Small intestine (tissue), 7 donors: ENCODE measurements at regions not wholly inside any gene's neighbourhood (a gene's known extent, or its start where the extent isn't known, plus 50 kb on each side); places are given as distances from the start of the nearest gene placed in this dataset.

Experiments used
- DNase-seq, 2 donors: peaks; one replicate each; pipeline versions ENCODE4 v3.0.0 to v3.0.0-alpha.2; 2013
- FAIRE-seq: peaks from 2 replicates; lab custom pipeline; 2012; peaks lifted over from hg19 to GRCh38; lab: Jason Lieb, UNC
- H3K27ac ChIP-seq, 3 donors: one replicate each; pipeline ENCODE4 v1.5.1; 2013; ENCODE audit warnings: low read length in 2 of 3, mild to moderate bottlenecking in 2 of 3, control low read depth in 1 of 3, inconsistent platforms in 1 of 3, low read depth in 1 of 3, moderate library complexity in 1 of 3
- H3K27me3 ChIP-seq, 3 donors: one replicate each; pipeline ENCODE4 v1.6.1; 2013; ENCODE audit warnings: low read length in 3 of 3, inconsistent platforms in 1 of 3; ENCODE audit not compliant: control insufficient read depth in 3 of 3, insufficient read depth in 3 of 3
- H3K36me3 ChIP-seq, 3 donors: one replicate each; pipeline ENCODE4 v1.6.1; 2013; ENCODE audit warnings: low read length in 3 of 3, inconsistent platforms in 1 of 3, low read depth in 1 of 3, mild to moderate bottlenecking in 1 of 3, moderate library complexity in 1 of 3; ENCODE audit not compliant: control insufficient read depth in 3 of 3, insufficient read depth in 2 of 3
- H3K4me1 ChIP-seq, 3 donors: one replicate each; pipeline ENCODE4 v1.6.1; 2013; ENCODE audit warnings: low read length in 2 of 3, inconsistent platforms in 1 of 3, low read depth in 1 of 3, mild to moderate bottlenecking in 1 of 3, moderate library complexity in 1 of 3; ENCODE audit not compliant: control insufficient read depth in 3 of 3, insufficient read depth in 2 of 3
- H3K4me3 ChIP-seq, 3 donors: one replicate each; pipeline ENCODE4 v1.5.1; 2013; ENCODE audit warnings: low read length in 3 of 3, control low read depth in 1 of 3, inconsistent platforms in 1 of 3, low read depth in 1 of 3, mild to moderate bottlenecking in 1 of 3, moderate library complexity in 1 of 3
- H3K9me3 ChIP-seq, 2 donors: one replicate each; pipeline ENCODE4 v1.6.1; 2013; ENCODE audit warnings: low read depth in 1 of 2, low read length in 1 of 2; ENCODE audit not compliant: control insufficient read depth in 2 of 2, insufficient read depth in 1 of 2
- WGBS, 3 donors: extraction: QIAGEN DNeasy Blood & Tissue Kit; methylation state at CpG; one replicate each; pipeline ENCODE4 v1.1.7; 2013; 5-methylcytosine and 5-hydroxymethylcytosine counted together
- donor health status: healthy with polysubstance abuse.
- donor health status: control.
- donor health status: control.
- donor health status: Bipolar disorder and iron deficiency.
- donor health status: healthy.

GRCh38 chr14:49461529-49462401, 124.4 kb downstream of the RPS29 start:
- peak; percentile 87 for FAIRE-seq
- 4 to 9% (median 4%) methylated on average over 2 of the region's 2 CpGs for WGBS, 3 donors
- Histone ChIP-seq H3K27ac (no peak overlapping the region), H3K36me3 (no peaks in the 10 kb centered on the region), H3K27me3 (peaks cover 0 to 3% (median 0%) of the 10 kb centered on the region in 3 donors), H3K9me3 (no peaks in the 10 kb centered on the region), H3K4me3 (no peak overlapping the region), H3K4me1 (no peaks in the 10 kb centered on the region)
- peak; percentile 78 to 81 for DNase-seq

- no peak overlapping the region for H3K27ac ChIP-seq
- 30 to 57% (median 49%) methylated on average over 2 of the region's 2 CpGs for WGBS, 3 donors
- no peaks in the 10 kb centered on the region for H3K4me1 ChIP-seq
- DNase-seq: no peak
- no peak for FAIRE-seq
- no peak overlapping the region for H3K4me3 ChIP-seq
- no peaks in the 10 kb centered on the region for H3K9me3 ChIP-seq
- H3K36me3 ChIP-seq: no peaks in the 10 kb centered on the region
- peaks cover 0 to 3% (median 0%) of the 10 kb centered on the region in 3 donors for H3K27me3 ChIP-seq
These were observed 125.5 kb downstream of the RPS29 start for GRCh38 chr14:49460662-49461061.

- no peak for FAIRE-seq
- no peaks in the 10 kb centered on the region for H3K36me3 ChIP-seq
- no peaks in the 10 kb centered on the region for H3K9me3 ChIP-seq
- H3K4me3 ChIP-seq: no peak overlapping the region
- peaks cover 0 to 3% (median 0%) of the 10 kb centered on the region in 3 donors for H3K27me3 ChIP-seq
- DNase-seq: peak; percentile 21 to 56
- H3K4me1 ChIP-seq: no peaks in the 10 kb centered on the region
- WGBS, 3 donors: 20 to 61% (median 22%) methylated on average over 2 of the region's 2 CpGs
- no peak overlapping the region for H3K27ac ChIP-seq
These were observed 129.6 kb downstream of the RPS29 start for GRCh38 chr14:49456589-49456988.

- no peaks in the 10 kb centered on the region for H3K4me1 ChIP-seq
- peaks cover 0 to 12% of the 10 kb centered on the region in 2 donors for H3K9me3 ChIP-seq
- DNase-seq: no peak
- H3K4me3 ChIP-seq: no peak overlapping the region
- no peak for FAIRE-seq
- H3K27ac ChIP-seq: no peak overlapping the region
- 81 to 92% (median 83%) methylated on average over 10 of the region's 10 CpGs for WGBS, 3 donors
- peaks cover 0 to 3% (median 0%) of the 10 kb centered on the region in 3 donors for H3K27me3 ChIP-seq
- H3K36me3 ChIP-seq: no peaks in the 10 kb centered on the region
These were observed 134.2 kb downstream of the RPS29 start for GRCh38 chr14:49451938-49452337.

GRCh38 chr14:49449749-49450148, 136.4 kb downstream of the RPS29 start:
- 81 to 89% (median 84%) methylated on average over 2 of the region's 2 CpGs for WGBS, 3 donors

GRCh38 chr14:49447540-49448107, 138.6 kb downstream of the RPS29 start:
- FAIRE-seq (no peak), DNase-seq (no peak)
- Histone ChIP-seq H3K4me3 (no peak overlapping the region), H3K9me3 (peaks cover 0 to 12% of the 10 kb centered on the region in 2 donors), H3K4me1 (no peaks in the 10 kb centered on the region), H3K27ac (no peak overlapping the region), H3K36me3 (no peaks in the 10 kb centered on the region), H3K27me3 (peaks cover 0 to 7% (median 0%) of the 10 kb centered on the region in 3 donors)
- 27 to 45% (median 35%) methylated on average over 1 of the region's 1 CpG for WGBS, 3 donors

More at GRCh38 chr14:49449749-49450148, 136.4 kb downstream of the RPS29 start:
- H3K27ac ChIP-seq: no peak overlapping the region
- no peak overlapping the region for H3K4me3 ChIP-seq
- peaks cover 0 to 3% (median 0%) of the 10 kb centered on the region in 3 donors for H3K27me3 ChIP-seq
- no peaks in the 10 kb centered on the region for H3K36me3 ChIP-seq
- FAIRE-seq (no peak), DNase-seq (no peak)
- H3K9me3 ChIP-seq: peaks cover 0 to 12% of the 10 kb centered on the region in 2 donors
- H3K4me1 ChIP-seq: no peaks in the 10 kb centered on the region

GRCh38 chr14:49446801-49447200, 139.4 kb downstream of the RPS29 start:
- Histone ChIP-seq H3K4me1 (no peaks in the 10 kb centered on the region), H3K27me3 (peaks cover 0 to 7% (median 0%) of the 10 kb centered on the region in 3 donors), H3K4me3 (no peak overlapping the region), H3K36me3 (no peaks in the 10 kb centered on the region), H3K27ac (no peak overlapping the region), H3K9me3 (peaks cover 0 to 12% of the 10 kb centered on the region in 2 donors)
- 20 to 59% (median 32%) methylated on average over 2 of the region's 2 CpGs for WGBS, 3 donors
- DNase-seq (no peak), FAIRE-seq (no peak)

GRCh38 chr14:49438256-49438770, 147.9 kb downstream of the RPS29 start:
- DNase-seq: no peak
- H3K4me3 ChIP-seq: no peak overlapping the region
- no peaks in the 10 kb centered on the region for H3K4me1 ChIP-seq
- no peaks in the 10 kb centered on the region for H3K9me3 ChIP-seq
- no peak for FAIRE-seq
- H3K27ac ChIP-seq: no peak overlapping the region
- peaks cover 0 to 3% (median 2%) of the 10 kb centered on the region in 3 donors for H3K27me3 ChIP-seq
- H3K36me3 ChIP-seq: no peaks in the 10 kb centered on the region
- 54 to 62% (median 57%) methylated on average over 4 of the region's 4 CpGs for WGBS, 3 donors
